Stimulated activated CD4-positive, alpha-beta T cell treated with anti-CD3 and anti-CD28 coated beads, Interleukin-4, amount 100 ng/mL, for 24 hours (primary cell): ENCODE measurements at regions not wholly inside any gene's neighbourhood (a gene's known extent, or its start where the extent isn't known, plus 50 kb on each side); places are given as distances from the start of the nearest gene placed in this dataset.

Experiments
- DNase-seq: peaks from one replicate; pipeline ENCODE4 v3.0.0-alpha.2; 2020

- no peak for DNase-seq
Observed at GRCh38 chr14:87712396-87713090, 280.4 kb downstream of the GALC start.

DNA sequence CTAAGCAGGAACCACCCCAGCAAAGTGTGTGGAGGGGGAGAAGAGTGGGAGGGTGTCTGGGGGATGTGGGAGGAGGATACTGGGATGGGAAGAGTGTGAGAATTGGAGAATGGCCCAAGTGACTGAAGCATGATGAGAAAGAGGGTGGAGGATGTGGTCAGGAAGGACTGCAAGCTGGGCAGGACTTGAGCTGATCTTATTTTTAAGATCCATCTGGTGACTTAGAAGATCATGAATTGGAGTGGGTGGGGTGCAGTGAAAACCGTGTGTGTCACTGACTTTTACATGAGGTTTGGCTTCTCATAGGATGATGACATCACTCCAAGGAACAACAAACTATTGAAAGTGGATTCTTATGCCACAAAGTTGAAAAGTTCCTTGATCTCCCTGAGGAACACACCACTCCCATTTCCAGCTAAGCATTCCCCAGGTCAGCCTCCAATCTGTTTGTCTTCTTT, 287.5 kb downstream of the GALC start:
- no peak for DNase-seq

- DNase-seq: no peak
Observed at GRCh38 chr14:87698481-87698880, 294.5 kb downstream of the GALC start.

GRCh38 chr14:87696485-87696884, 296.5 kb downstream of the GALC start:
- DNase-seq: no peak

DNA sequence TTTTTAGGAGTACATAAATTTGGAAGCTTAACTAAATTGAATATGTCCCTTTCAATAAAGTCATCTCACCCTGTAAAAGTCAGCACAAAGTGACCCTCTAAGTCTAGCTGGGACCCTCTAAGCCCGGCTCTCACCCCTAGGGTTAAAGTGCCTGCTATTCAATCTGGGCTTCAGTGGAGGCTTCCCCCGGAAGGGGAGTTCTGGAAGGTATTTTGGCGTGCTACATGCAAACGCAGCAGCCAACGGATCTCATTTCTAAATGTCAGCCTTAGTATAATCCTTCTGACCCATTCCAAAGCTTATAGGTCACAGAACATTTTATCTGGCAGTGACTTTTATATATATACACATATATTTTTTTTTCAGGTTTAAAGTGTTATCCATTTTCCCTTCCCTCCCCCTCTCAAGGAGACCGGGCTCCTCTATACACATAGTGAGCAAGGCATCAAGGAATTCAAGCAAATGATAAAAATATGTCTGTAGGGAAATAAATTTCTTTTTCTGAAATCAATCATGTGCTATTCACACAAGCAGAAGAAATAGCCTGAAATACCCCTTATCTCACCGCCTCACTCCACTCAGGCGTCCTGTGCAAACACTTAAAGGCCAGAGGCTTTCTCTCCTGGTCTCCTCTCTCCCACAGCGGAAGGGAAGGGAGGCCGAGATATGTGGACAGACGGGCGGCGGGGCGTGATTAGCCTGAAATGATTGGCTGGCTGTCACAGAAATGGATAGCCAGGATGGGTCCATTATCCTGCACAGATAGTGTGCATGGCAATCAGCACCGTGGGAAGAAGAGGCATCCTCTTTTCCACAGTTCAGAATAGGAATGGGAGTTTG, 301.7 kb downstream of the GALC start:
- DNase-seq: no peak

DNA sequence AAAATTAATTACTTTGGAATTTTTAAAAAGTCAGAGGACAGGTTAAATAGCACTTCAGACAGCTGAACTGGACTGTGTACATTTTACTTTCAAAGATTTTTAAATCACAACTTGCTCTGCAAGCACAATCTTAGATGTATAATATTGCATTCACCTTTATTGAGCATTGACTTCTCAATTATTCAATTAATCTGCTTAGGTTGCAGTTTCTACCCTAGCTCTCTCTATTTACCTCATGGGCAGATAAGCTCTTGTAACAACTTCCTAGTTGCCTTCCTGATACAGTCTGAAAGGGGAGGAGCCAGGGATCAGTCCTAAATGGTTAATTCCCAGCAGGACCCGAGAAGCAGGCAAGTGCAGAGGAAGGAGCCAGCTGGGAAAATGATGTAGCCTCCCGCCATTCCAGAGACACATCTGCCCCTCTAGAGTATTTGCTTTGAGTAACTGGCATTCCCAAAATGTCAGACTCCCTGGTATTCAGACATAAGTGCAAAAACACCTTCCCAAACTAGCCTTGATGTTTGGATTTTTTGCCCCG, 302.8 kb downstream of the GALC start:
- DNase-seq: no peak

DNA sequence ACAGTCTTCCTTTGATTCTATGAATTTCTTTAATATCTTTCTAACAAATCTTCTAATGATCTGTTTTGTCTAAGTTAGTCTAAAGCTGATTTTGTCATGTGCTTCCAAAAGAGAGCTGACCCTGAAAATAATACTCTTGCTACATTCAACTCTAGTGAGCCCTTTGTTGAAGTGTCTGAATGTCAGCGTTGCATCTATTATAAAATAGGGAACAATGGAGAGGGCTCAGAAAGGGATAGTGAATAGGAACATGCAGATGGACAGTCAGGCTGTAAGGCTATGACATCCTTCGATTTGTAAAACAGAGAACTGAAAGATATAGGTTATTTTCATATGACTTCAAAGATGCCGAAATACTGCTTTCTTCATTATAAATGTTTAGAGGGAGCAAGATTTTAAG, 304.5 kb downstream of the GALC start:
- DNase-seq: no peak

- DNase-seq: no peak
Observed at GRCh38 chr14:87687420-87687819, 305.6 kb downstream of the GALC start.

- no peak for DNase-seq
Observed at GRCh38 chr14:87686746-87687145, 306.2 kb downstream of the GALC start.

- no peak for DNase-seq
Observed at GRCh38 chr14:87679866-87680265, 313.1 kb downstream of the GALC start.

DNA sequence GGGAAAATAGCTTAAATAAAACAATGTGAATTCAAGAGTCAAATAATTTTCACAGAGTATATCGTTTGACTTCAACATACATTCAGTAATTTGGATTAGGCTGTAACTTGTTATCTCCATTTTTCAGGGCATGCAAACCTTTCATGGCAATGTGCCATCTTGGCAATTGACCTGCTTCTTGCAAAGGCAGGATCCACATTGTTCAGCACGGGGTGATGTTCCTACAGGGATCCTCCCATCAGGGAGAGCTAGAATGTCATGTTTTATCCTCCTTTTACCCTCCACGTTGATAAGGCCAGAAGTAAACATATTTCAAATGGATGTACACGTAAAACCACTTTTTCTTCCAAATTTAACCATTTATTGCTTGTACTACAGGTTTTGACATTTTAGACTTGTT, 314.4 kb downstream of the GALC start:
- no peak for DNase-seq

- no peak for DNase-seq
Observed at GRCh38 chr14:87676814-87677437, 316.1 kb downstream of the GALC start.

GRCh38 chr14:87667659-87668058, 325.3 kb downstream of the GALC start:
- DNase-seq: no peak

DNA sequence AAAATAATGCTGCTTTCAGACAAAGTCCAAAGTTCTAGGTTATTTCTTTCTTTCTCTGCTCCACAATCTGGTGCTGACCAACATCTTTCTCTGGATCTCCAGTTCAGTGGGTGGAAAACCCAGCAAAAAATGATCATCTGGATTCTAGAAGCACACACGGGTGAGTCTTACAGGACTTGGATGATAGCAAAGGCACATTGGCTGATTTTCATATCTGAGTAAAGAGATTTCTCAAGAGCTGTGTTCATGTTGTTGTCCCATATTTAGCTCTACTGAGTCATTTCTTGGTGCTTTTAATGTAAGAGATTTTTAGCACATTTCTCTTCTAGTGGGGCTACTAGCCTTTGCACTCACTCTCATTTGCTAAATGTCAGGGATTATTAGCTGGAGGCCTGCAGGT, 336.7 kb downstream of the GALC start:
- DNase-seq: no peak

DNA sequence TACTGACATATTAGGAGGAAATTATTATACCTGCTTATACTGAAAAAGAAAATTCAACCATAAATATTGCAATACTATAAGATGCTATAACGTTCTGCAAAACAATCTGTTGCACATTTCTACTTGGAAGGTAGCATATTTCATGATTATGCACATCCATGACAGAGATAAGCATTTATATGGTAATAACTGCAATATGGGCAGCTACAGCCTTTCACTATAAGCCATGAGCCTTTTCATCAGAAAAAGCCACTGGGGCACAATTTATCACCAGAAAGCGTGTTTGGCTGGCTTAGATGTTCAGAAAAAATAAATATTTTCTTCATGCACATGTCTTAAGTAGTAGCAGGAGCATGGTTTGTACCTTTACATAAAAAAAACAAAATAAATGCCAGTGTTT, 340.7 kb downstream of the GALC start:
- no peak for DNase-seq

GRCh38 chr14:87644689-87645088, 348.3 kb downstream of the GALC start:
- no peak for DNase-seq

- no peak for DNase-seq
Observed at GRCh38 chr14:87643005-87643404, 350.0 kb downstream of the GALC start.

DNA sequence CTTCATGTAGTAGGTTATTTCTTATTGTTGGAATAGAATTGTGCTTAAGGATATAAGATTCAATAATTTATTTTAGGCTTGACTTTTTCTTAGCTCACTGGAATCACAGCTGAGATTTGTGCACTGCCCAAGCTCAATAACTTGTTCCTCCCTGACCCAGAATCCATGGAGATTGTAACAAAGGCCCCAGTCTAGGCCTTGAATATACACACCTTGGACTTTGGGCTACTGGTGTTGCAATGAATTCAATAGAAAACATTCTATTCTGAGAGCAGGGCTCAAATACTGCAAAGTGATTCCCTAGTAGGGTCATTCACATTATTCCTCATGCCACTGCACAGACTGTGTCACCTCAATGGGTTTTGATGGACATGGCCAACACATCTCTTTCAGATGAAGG, 352.4 kb downstream of the GALC start:
- DNase-seq: no peak

DNA sequence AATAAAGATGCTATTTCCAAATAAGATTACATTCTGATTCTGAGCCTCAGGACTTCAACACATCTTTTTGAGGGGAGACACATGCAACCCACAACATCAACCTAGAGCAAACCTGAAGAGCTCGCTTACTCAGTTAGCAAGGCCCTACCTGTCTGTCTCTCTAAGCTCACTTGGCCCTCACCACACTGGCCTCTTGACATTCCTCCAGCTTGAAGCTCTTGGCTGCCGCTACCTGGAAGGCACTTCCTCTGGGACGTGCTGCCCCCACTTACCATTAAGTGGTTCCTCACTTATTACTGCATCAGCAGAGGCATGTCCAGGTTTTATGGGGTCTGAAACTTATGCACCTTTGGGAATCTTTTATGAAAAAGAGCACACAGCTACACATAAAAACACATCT, 354.8 kb downstream of the GALC start:
- no peak for DNase-seq

GRCh38 chr14:87635442-87635841, 357.5 kb downstream of the GALC start:
- DNase-seq: no peak

DNA sequence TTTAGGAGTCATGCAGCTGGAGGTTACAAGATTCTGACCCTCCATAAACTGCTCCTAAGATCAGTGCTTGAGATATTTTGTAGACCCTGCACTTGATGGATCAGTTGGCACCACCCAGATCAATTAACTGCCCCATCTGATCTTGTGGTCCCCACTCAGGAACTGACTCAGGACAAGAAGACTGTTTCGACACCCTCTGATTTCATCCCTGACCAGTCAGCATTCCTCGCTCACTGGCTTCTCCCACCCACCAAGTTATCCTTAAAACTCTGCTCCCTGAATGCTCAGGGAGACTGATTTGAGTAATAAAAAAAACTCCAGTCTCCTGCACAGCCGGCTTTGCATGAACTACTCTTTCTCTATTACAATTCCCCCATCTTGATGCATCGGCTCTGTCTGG, 360.2 kb downstream of the GALC start:
- DNase-seq: no peak

GRCh38 chr14:87630846-87631245, 362.1 kb downstream of the GALC start:
- no peak for DNase-seq

DNA sequence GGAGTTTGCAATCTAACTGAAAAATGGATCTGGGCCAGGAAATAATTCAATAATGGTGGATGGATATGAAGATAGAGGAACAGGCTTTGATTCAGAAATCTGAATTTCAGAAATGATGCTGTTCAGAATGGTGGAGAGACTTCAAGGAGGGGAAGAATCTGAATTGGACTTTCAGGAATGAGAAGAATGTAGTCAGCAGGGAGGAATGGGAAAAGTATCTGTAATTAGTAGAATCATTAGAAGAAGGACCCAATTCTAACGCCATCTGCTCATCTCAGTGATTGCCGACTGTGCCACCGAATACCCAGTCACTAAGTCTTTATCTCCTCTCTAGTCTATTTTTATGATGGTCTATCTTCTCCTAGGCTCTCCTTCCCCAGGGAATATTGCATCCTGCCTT, 363.2 kb downstream of the GALC start:
- DNase-seq: no peak

GRCh38 chr14:87628780-87629179, 364.2 kb downstream of the GALC start:
- no peak for DNase-seq
